Pulmonary artery endothelial cell (primary cell): ENCODE measurements at regions not wholly inside any gene's neighbourhood (a gene's known extent, or its start where the extent isn't known, plus 50 kb on each side); places are given as distances from the start of the nearest gene placed in this dataset.

Experiments
- DNase-seq: peaks from one replicate; pipeline ENCODE4 v3.0.0-alpha.2; 2011; ENCODE audit warnings: low read depth, low spot score

DNA sequence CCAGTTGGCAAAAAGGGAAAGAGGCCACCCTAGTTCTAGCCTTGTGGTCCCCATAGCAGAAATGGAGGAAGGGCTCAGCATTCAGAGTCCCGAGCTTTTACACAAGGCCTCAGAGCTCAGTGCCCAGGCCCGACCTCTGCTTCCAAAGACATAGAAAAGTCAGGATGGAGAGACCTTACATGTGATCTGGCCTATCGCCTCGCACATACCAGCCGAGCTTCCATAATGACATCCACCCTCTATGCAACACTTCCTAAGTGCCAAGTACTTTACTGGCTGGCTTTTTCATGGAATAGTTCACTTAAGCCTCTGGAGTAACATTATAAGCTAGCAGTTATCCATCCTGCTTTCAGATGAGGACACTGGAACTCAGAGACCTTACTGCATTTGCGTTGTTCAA lies 275.9 kb downstream of the FAM43A start:
- DNase-seq, result no peak

DNA sequence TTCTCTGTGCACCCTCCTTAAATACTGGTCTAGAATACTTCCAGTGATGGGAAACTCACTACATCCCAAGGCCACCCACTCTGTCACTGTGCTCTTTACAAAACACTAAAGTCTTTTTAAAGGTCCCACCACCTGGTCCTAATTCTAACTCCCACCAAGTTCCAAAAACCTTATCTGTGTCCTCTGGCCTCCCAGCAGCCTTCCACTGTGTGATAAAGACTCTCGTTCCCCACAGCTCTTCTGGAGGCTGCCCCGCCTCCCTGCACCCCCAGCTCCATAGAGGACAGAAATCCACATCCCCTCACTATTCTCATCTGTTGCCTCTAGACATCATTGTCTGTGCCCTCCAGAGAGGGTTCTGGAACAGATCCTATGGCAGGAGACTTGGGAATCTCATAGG lies 276.4 kb downstream of the FAM43A start:
- DNase-seq, result no peak

DNA sequence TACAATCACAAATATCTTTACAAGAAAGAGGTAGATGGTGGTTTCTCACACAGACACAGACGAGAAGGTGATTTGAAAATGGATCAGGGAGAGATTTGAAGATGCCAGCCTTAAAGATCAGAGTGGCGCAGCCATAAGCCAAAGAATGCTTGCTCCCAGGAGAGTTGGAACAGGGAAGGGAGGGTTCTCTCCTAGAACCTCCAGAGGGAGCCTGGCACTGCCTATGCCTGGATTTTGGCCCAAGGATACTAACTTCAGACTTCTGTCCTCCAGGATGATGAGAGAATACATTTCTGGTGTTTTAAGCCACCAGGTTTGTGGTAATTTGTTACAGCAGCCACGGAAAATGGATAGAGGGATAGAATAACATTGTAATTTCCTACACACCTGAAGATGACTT lies 279.1 kb downstream of the FAM43A start:
- no peak for DNase-seq

DNA sequence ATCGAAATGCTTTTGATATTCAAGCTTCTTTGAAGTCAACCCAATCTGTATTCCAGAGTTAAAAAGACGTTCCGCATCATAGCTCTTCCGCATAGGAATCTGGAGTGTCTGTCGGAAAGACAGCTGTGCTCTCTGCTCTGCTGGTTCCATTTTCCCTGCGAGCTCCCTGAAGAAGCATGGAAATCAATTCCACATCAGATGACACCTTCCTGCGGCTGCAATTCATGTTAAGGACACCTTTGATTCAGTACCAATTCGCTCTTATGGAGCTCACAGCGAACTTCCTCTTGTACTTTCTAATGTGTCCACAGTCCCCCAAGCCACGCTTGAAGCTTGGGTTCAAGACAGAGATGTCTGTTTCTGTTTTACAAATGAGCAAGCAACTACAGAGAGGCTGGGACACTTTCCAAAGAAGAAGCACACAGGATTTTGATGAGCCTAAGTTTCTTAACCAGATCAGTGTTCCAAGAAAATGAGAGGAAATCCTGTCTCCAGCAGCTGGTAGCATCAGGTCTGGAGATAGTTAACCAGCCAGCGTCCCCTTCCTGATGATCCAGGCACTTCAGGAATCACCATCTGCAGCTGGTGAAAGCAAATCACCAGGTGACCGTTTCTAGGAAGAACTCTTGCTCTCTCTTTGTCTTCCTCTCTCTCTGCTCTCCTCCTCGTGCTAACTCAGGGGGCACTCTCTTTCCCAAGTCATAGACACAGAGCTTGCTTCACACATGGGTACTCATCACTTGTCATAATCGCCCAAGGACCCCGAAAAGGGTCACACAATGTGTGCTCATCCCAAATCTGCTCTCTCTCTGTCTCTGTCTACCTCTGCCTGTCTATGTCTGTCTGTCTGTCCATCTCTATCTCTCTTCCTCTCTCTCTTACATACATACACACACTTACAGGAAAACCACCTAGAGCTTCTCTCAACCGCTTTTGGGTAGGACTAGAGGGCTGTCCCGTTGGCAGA lies 281.8 kb downstream of the FAM43A start:
- DNase-seq, result no peak

DNA sequence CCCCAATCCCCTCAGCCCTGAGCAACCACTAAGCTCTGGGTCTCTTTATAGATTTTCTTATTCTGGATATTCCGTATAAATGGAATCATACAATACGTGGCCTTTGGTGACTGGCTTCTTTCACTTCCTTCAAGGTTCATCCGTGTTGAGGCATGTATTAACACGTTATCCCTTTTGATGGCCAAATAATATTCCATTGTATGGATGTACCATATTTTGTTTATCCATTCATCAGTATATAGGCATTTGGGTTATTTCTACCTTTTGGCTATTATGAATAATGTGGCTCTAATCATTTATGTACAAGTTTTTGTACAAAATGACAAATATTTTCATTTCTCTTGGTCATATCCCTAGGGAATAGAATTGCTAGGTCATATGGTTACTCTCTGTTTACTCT lies 284.4 kb downstream of the FAM43A start:
- no peak for DNase-seq

- no peak for DNase-seq
Observed at GRCh38 chr3:194971009-194971408, 285.3 kb downstream of the FAM43A start.

GRCh38 chr3:194971965-194972364 lies 286.3 kb downstream of the FAM43A start:
- DNase-seq, result no peak

- no peak for DNase-seq
Observed at GRCh38 chr3:194972641-194973040, 287.0 kb downstream of the FAM43A start.

DNA sequence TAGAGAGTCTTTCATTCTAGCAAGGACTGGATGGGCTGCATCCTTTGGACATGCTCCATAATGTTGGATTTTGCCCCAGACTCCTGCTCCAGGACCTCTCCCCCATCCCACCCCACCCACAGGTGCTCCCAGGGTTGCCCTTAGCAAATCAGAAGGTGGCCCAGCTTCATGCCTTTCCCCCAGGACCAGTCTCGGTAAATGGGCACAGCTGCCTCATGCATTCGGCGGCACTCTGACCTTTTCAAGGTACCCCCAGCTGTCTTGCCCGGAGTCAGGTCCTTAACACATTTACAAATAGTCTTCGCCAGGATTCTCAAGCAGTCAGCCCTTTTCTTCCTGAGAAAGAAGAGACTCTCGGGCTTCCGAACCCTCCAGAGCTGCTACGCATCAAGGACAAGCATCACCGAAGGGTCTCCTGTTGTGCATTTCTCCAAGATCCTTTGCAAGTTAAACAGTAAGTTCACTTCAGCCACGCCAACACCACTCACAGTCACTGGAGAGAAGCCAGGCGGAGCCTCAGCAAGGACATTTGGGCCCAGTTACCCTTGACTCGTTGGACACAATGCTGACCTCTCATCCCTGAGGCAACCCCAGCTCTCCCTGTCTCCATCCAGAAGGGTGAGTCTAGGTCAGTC lies 287.8 kb downstream of the FAM43A start:
- DNase-seq, result no peak

- DNase-seq, result no peak
Observed at GRCh38 chr3:194974468-194975135, 288.9 kb downstream of the FAM43A start.

DNA sequence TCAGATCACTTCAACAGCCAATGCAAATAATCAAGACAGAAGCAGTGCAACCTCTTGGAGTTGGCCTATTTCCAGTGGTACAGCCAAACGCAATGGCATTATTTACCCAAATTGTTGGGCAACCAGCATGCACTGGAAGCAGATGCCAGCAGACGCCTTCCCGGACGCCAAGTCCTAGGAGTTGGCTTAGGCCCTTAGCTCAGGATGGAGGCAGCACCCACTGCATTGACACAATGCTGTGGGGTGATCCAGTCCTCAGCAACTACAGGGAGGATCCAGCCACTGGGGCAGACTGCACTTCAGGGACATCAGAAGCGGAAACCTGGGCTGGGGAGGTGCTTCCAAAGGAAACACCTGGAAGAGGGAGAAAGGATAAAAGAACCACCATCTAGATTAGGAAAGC lies 290.4 kb downstream of the FAM43A start:
- no peak for DNase-seq

DNA sequence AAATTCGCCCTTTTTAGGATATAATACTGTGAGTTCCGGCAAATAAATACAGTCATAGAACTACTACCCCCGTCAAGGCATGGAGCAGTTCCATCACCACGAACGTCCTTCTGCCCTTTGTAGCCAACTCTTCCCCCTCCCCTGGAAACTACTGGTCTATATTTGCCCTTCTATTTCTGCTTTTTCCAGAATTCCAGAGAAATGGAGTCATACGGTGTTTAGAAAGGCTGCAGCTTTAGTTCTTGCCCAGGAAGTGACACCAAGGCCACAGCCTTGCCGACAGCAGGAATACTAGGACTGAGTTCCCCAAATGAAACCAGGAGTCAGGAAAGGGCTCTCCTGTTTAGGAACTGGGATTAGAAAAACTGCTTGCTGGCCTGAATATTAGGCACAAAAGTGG lies 291.2 kb downstream of the FAM43A start:
- no peak for DNase-seq

- DNase-seq, result no peak
Observed at GRCh38 chr3:194977356-194977755, 291.7 kb downstream of the FAM43A start.

DNA sequence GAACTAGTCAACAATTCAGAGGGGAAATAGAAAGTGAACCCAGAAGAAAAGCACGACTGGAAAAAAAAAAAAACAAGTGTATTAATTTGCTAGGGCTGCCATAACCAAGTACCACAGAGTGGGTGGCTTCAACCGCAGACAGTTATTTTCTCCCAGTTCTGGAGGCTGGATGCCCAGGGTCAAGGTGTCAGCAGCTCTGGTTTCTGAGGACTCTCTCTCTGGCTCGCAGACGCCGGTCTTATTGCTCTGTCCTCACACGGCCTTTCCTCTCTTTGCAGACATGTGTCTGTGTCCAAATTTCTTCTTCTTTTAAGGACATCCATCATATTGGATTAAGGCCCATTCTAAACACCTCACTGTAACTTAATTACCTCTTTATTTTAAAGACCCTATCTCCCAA lies 291.8 kb downstream of the XXYLT1 start:
- DNase-seq, result no peak

DNA sequence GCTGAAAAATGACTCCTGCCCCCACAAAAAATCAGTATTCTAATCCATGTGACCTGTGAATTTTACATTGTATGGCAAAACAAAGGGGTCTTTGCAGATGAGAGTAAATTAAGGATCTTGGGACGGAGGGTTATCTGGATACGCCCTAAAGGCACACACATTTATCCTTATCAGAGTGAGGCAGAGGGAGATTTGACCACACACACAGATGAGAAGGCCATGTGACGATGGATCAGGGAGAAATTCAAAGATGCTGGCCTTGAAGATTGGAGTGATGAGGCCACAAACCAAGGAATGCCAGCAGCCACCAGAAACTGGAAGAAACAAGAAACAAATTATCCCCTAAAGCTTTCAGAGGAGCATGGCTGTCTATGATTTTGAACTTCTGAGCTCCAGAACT lies 288.5 kb downstream of the XXYLT1 start:
- no peak for DNase-seq

GRCh38 chr3:194983121-194983520 lies 287.8 kb downstream of the XXYLT1 start:
- DNase-seq, result no peak

DNA sequence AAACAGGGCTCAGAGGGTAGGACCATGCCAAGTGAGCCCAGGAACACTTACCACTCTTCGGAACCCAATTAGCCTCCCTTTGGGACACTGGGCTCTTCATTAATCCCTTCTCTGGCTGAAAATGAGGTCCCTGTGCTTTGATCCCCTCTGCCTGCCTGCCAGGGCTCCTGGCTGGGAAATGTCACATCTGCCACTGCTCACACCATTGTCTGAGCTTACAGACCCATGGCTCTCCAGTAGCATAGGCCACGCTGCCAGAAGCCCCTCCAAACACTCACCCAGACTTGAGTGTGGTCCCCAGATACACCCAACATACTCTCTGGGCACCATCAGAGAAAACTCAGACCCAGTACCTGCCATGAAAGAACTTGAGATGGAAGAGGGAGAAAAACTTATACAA lies 287.3 kb downstream of the XXYLT1 start:
- no peak for DNase-seq

DNA sequence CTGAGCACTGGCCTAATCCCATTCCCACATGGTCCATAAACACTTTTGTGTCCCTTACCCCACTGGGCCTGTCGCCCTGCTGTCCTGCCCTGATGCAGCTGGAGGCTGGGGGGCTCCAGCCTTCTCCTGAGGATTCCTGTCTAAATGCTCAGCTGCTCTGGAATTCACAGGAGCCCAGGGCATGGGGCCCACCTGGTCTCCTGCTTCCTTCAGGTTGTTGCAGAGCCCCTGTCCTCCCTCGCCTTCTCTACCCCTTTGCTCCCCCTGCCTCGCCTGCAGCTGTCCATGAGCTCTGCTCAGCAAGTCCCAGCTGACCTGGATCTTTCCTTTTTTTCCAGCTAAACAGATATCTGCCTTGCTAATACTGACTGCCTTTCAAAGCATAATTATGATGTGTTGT lies 286.9 kb downstream of the XXYLT1 start:
- no peak for DNase-seq

GRCh38 chr3:194984622-194985021 lies 286.3 kb downstream of the XXYLT1 start:
- no peak for DNase-seq

GRCh38 chr3:194985031-194985578 lies 285.9 kb downstream of the XXYLT1 start:
- DNase-seq, result no peak

DNA sequence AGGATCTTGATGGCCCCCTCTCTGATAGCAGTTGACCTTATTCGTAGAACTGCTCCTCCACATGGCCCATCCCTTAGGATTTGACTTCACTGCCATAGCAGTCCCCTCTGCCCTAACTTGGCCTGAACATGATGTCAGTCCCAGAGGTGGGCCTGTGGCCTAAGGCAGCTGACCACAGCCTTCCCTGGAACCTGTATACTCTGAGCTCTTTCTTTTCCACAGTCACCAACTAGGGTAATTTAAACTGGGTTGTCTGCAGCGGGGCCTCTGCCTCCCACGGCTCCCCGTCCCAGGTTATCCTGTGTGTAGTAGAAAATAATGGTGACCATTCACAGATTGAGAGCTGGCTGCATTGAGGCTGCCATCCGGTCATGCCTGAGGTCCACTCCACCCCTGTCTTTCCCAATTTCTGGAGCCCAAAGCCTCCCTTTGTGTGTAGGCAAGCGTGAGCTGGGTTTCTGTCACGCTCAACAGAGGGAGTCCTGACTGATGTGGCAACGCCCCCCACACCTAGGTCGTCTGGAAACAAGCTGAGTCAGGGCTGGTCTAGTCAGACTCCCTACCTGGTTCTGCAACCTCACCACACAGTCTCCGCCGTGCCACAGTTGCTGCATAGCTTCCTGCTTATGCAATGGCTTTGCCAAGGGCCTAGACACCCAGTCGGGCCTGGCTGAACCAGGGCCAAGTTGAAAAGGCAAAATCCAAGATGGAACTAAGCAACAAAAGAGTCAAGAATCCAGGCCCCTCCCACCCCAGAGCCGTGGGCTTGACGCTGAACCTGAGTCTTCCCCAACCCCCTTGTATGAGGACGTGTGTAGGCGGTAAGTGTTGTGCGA lies 284.5 kb downstream of the XXYLT1 start:
- DNase-seq, result no peak
